IMR-90 (cell line): ENCODE measurements at regions not wholly inside any gene's neighbourhood (a gene's known extent, or its start where the extent isn't known, plus 50 kb on each side); places are given as distances from the start of the nearest gene placed in this dataset.

Source experiments
- ATAC-seq: fragments of 200-7000 bp; cut with Tn5 transposase; 2 replicates; pipeline ENCODE4 v1.9.1; 2020; ENCODE audit warnings: low read depth, mild to moderate bottlenecking, moderate library complexity
- BruUV-seq: library from RNA; stranded (reverse); fragments of 400-500 nt; replicated peaks from 2 replicates; lab custom pipeline; 2021; lab: Mats Ljungman, UMichigan
- CTCF ChIA-PET: fragments of 300-600 bp; formaldehyde crosslinking; extraction: SDS; loops from one replicate; lab custom pipeline; 2021; ENCODE audit warnings: antibody characterized with exemption; lab: Yijun Ruan, JAX
- POLR2A ChIA-PET: fragments of 300-600 bp; sonication (Branson Sonifier 250); formaldehyde crosslinking; loops from one replicate; lab custom pipeline; 2022; ENCODE audit warnings: antibody characterized with exemption; ENCODE audit not compliant: unreplicated experiment; lab: Charles Lee
- DNase-seq: peaks from one replicate; pipeline ENCODE4 v3.0.0; 2013
- H2AFZ ChIP-seq: replicated peaks from 2 replicates; pipeline ENCODE3; 2013; ENCODE audit warnings: low read length, mild to moderate bottlenecking; ENCODE audit not compliant: poor library complexity
- H2AK5ac ChIP-seq: 2 replicates; pipeline ENCODE4 v1.6.1; 2013; ENCODE audit warnings: low read depth, low read length, inconsistent platforms
- H2AK9ac ChIP-seq: replicated peaks from 2 replicates; pipeline ENCODE3; 2013; ENCODE audit warnings: mild to moderate bottlenecking, low read depth, low read length, moderate library complexity; ENCODE audit not compliant: poor library complexity
- H2BK120ac ChIP-seq: 2 replicates; pipeline ENCODE4 v1.6.1; 2013; ENCODE audit warnings: low read depth, low read length, inconsistent platforms
- H2BK15ac ChIP-seq: 3 replicates; pipeline ENCODE4 v1.6.1; 2013; ENCODE audit warnings: low read depth, low read length, inconsistent platforms
- H2BK20ac ChIP-seq: 2 replicates; pipeline ENCODE4 v1.6.1; 2013; ENCODE audit warnings: low read depth, mild to moderate bottlenecking, inconsistent platforms, low read length, moderate library complexity
- H2BK5ac ChIP-seq: 2 replicates; pipeline ENCODE4 v1.6.1; 2013; ENCODE audit warnings: mild to moderate bottlenecking, low read depth, low read length, inconsistent platforms; ENCODE audit not compliant: poor library complexity, severe bottlenecking
- H3K14ac ChIP-seq: replicated peaks from 2 replicates; pipeline ENCODE4 v1.6.1; 2013; ENCODE audit warnings: low read depth, low read length, inconsistent platforms
- H3K18ac ChIP-seq: 2 replicates; pipeline ENCODE4 v1.6.1; 2013; ENCODE audit warnings: low read depth, low read length, control low read depth
- H3K23ac ChIP-seq: 2 replicates; pipeline ENCODE4 v1.6.1; 2013; ENCODE audit warnings: low read depth, low read length, inconsistent platforms
- H3K27ac ChIP-seq: 2 replicates; pipeline ENCODE4 v1.5.1; 2013; ENCODE audit warnings: mild to moderate bottlenecking, control low read depth, low read length; ENCODE audit not compliant: insufficient read depth
- H3K27me3 ChIP-seq: 2 replicates; pipeline ENCODE4 v1.6.1; 2013; ENCODE audit warnings: low read length; ENCODE audit not compliant: control insufficient read depth, insufficient read depth
- H3K36me3 ChIP-seq: 2 replicates; pipeline ENCODE4 v1.6.1; 2013; ENCODE audit warnings: low read length, mixed read lengths; ENCODE audit not compliant: control insufficient read depth, insufficient read depth
- H3K4ac ChIP-seq: 2 replicates; pipeline ENCODE4 v1.6.1; 2013; ENCODE audit warnings: low read depth, low read length, inconsistent platforms
- H3K4me1 ChIP-seq: 2 replicates; pipeline ENCODE4 v1.6.1; 2013; ENCODE audit warnings: low read length, mixed read lengths; ENCODE audit not compliant: control insufficient read depth, insufficient read depth
- H3K4me2 ChIP-seq: 2 replicates; pipeline ENCODE4 v1.6.1; 2013; ENCODE audit warnings: low read depth, mild to moderate bottlenecking, control low read depth, low read length, moderate library complexity
- H3K4me3 ChIP-seq: 2 replicates; pipeline ENCODE4 v1.5.1; 2013; ENCODE audit warnings: low read depth, mild to moderate bottlenecking, control low read depth, low read length, moderate library complexity; ENCODE audit not compliant: insufficient read depth
- H3K56ac ChIP-seq: 2 replicates; pipeline ENCODE4 v1.6.1; 2013; ENCODE audit warnings: low read length, inconsistent platforms; ENCODE audit not compliant: insufficient read depth; ENCODE audit errors: extremely low read depth
- H3K79me1 ChIP-seq, 2 experiments: 2 replicates each; pipeline ENCODE4 v1.6.1; 2013; ENCODE audit warnings: low read length in 2 of 2, inconsistent platforms in 1 of 2, low read depth in 1 of 2
- H3K9ac ChIP-seq: 2 replicates; pipeline ENCODE4 v1.6.1; 2013; ENCODE audit warnings: low read depth, low read length, control low read depth
- H3K9me1 ChIP-seq: 2 replicates; pipeline ENCODE4 v1.6.1; 2013; ENCODE audit warnings: low read length, inconsistent platforms; ENCODE audit not compliant: insufficient read depth
- H3K9me3 ChIP-seq: 2 replicates; pipeline ENCODE4 v1.6.1; 2013; ENCODE audit warnings: low read length; ENCODE audit not compliant: control insufficient read depth, insufficient read depth
- H4K20me1 ChIP-seq: 2 replicates; pipeline ENCODE4 v1.6.1; 2013; ENCODE audit warnings: low read length, inconsistent platforms; ENCODE audit not compliant: insufficient read depth
- H4K5ac ChIP-seq: 2 replicates; pipeline ENCODE4 v1.6.1; 2013; ENCODE audit warnings: mild to moderate bottlenecking, low read depth, low read length, control low read depth
- H4K8ac ChIP-seq, 2 experiments: 2 replicates each; pipeline ENCODE4 v1.6.1; 2013; ENCODE audit warnings: low read depth in 2 of 2, low read length in 2 of 2, control low read depth in 1 of 2, inconsistent platforms in 1 of 2
- H4K91ac ChIP-seq: 2 replicates; pipeline ENCODE4 v1.6.1; 2013; ENCODE audit warnings: low read depth, low read length, inconsistent platforms; ENCODE audit not compliant: insufficient read depth
- dilution Hi-C: fragments of 300-500 bp; cut with HindIII; formaldehyde crosslinking; loops from one replicate; pipeline ENCODE4 v1.14.3; 2018; ENCODE audit warnings: low sequenced_read_pairs; ENCODE audit not compliant: unreplicated experiment
- in situ Hi-C: fragments of 300-500 bp; cut with MboI; formaldehyde crosslinking; loops from 3 replicates; pipeline ENCODE4 v1.14.3; 2019; ENCODE audit warnings: low sequenced_read_pairs, inconsistent platforms, mixed read lengths
- intact Hi-C: fragments of 100-400 bp; cut with micrococcal nuclease; formaldehyde crosslinking; loops from 2 replicates; pipeline ENCODE4 v1.10.0; 2022
- TF ChIP-seq, protein P1 (sequence below): fragments of 150-350 bp; IDR thresholded peaks from 2 replicates; pipeline ENCODE4 v1.6.1; 2017; ENCODE audit warnings: mild to moderate bottlenecking, antibody characterized with exemption, low read length, low read depth
- TF ChIP-seq, protein P2 (sequence below): conservative IDR thresholded peaks from 2 replicates; pipeline ENCODE4 v1.5.1; 2012; ENCODE audit warnings: mild to moderate bottlenecking, low read depth, low read length, improper control_type of control experiment

DNA sequence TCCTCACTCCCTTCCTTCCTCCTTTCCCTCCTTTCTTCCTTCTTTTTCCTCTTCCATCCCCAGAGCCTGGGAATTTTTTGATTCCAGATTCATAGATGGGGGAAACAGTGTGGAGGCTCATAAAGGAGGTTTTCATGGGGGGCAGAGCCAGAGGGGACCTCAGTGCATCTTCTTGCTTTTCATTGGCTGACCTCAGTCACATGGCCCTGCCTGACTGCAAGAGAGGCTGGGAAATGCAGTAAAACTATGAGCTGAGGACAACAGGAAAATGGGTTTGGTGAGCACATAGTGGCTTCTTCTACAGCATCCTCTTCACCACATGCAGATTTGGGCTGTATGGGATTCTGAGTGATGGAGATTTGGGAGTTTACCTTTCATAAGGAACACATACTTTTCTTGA, 437.1 kb upstream of the TBX3 start:
- no TSS peak for BruUV-seq
- Histone ChIP-seq H3K4me2 (no peak overlapping the region), H3K23ac (no peak overlapping the region), H2AK9ac (no peak overlapping the region), H3K9ac (no peak overlapping the region), H4K8ac (no peak overlapping the region), H4K91ac (no peak overlapping the region), H3K27me3 (no peaks in the 10 kb centered on the region), H3K4me1 (no peaks in the 10 kb centered on the region), H2BK120ac (no peak overlapping the region), H2AFZ (no peak overlapping the region), H2AK5ac (no peak overlapping the region), H3K4ac (no peak overlapping the region), H2BK5ac (no peak overlapping the region), H4K20me1 (no peaks in the 10 kb centered on the region), H3K36me3 (no peaks in the 10 kb centered on the region), H3K9me1 (no peaks in the 10 kb centered on the region), H2BK20ac (no peak overlapping the region), H3K56ac (no peak overlapping the region), H3K9me3 (no peaks in the 10 kb centered on the region), H3K18ac (no peak overlapping the region), H3K14ac (no peak overlapping the region), H3K27ac (no peak overlapping the region), H2BK15ac (no peak overlapping the region), H3K79me1 (no peaks in the 10 kb centered on the region), H3K4me3 (no peak overlapping the region), H4K5ac (no peak overlapping the region)
- dilution Hi-C loops, result no loop called here
- in situ Hi-C loops, result no loop called here
- intact Hi-C loops, result no loop called here
- TF ChIP-seq, protein P1, sequence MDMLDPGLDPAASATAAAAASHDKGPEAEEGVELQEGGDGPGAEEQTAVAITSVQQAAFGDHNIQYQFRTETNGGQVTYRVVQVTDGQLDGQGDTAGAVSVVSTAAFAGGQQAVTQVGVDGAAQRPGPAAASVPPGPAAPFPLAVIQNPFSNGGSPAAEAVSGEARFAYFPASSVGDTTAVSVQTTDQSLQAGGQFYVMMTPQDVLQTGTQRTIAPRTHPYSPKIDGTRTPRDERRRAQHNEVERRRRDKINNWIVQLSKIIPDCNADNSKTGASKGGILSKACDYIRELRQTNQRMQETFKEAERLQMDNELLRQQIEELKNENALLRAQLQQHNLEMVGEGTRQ, result peak; percentile 19; the same call in 1 of the 2 replicates
- TF ChIP-seq, protein P2, sequence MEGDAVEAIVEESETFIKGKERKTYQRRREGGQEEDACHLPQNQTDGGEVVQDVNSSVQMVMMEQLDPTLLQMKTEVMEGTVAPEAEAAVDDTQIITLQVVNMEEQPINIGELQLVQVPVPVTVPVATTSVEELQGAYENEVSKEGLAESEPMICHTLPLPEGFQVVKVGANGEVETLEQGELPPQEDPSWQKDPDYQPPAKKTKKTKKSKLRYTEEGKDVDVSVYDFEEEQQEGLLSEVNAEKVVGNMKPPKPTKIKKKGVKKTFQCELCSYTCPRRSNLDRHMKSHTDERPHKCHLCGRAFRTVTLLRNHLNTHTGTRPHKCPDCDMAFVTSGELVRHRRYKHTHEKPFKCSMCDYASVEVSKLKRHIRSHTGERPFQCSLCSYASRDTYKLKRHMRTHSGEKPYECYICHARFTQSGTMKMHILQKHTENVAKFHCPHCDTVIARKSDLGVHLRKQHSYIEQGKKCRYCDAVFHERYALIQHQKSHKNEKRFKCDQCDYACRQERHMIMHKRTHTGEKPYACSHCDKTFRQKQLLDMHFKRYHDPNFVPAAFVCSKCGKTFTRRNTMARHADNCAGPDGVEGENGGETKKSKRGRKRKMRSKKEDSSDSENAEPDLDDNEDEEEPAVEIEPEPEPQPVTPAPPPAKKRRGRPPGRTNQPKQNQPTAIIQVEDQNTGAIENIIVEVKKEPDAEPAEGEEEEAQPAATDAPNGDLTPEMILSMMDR, result no peak
- no peak for ATAC-seq
- ChIA-PET CTCF (no interaction called here), POLR2A (no interaction called here)
- DNase-seq, result no peak
